Stimulated activated CD4-positive, alpha-beta T cell treated with anti-CD3 and anti-CD28 coated beads, TNF-alpha, amount 100 ng/mL, for 48 hours (primary cell): ENCODE measurements at regions not wholly inside any gene's neighbourhood (a gene's known extent, or its start where the extent isn't known, plus 50 kb on each side); places are given as distances from the start of the nearest gene placed in this dataset.
"Not testable (repeated sequence)": the region's sequence is repeated elsewhere in the genome, so short reads cannot be mapped to it uniquely, and the experiment has no call there.

Experiments
- DNase-seq, 3 donors: peaks; one replicate each; pipeline ENCODE4 v3.0.0-alpha.2; 2020; ENCODE audit warnings: low read depth in 3 of 3

GRCh38 chr3:75590382-75590781 lies 73.7 kb upstream of the FRG2C start:
- not testable (repeated sequence) for DNase-seq

GRCh38 chr3:75604286-75604934 lies 59.7 kb upstream of the FRG2C start:
- DNase-seq, result peak in 1 of 3 donors; percentile 12

- not testable (repeated sequence) for DNase-seq
Observed at GRCh38 chr3:75607996-75608395, 56.1 kb upstream of the FRG2C start.

- not testable (repeated sequence) for DNase-seq
Observed at GRCh38 chr3:75609598-75609997, 54.5 kb upstream of the FRG2C start.

- DNase-seq, result no peak
Observed at GRCh38 chr3:75610773-75611172, 53.4 kb upstream of the FRG2C start.

GRCh38 chr3:75611724-75612460 lies 52.2 kb upstream of the FRG2C start:
- not testable (repeated sequence) for DNase-seq
